ENCODE measurements at regions not wholly inside any gene's neighbourhood (a gene's known extent, or its start where the extent isn't known, plus 50 kb on each side); places are given as distances from the start of the nearest gene placed in this dataset.

DNA sequence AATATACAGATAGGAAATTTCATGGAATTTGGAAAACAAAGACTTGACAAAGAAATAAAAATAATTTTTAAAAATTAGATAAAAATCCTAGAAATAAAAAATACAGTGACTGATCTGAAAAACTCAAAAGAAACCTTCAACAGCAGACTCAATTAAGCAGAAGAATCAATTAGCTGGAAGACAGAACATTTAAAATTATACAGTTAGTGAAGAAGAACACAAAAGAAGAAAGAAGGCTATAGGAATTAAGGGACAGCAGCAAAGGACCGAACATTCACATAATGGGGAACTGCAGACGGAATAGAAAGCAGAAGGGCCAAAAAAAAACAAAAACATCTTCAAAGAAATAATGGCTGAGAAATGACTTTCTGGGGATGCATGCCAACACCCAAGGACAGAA lies 314.5 kb downstream of the CRPPA start:
- Histone ChIP-seq H3K36me3 (ENCODE audit: control insufficient read depth, insufficient read depth, low read length) (no peaks in the 10 kb centered on the region), H3K27ac (ENCODE audit: low read length) (no peak overlapping the region), H3K4me3 (ENCODE audit: low read depth in 2 of 2, low read length in 2 of 2) (no peak overlapping the region), H3K9me3 (ENCODE audit: control insufficient read depth, insufficient read depth, low read depth, low read length) (peaks cover 29% of the 10 kb centered on the region), H3K27me3 (ENCODE audit: control insufficient read depth, insufficient read depth, low read length) (no peaks in the 10 kb centered on the region), H3K4me1 (ENCODE audit: control insufficient read depth, insufficient read depth, low read length) (no peaks in the 10 kb centered on the region)
- DNase-seq (ENCODE audit: low read depth, low spot score) (no peak), ATAC-seq (no peak)
- CTCF ChIA-PET: no interaction called here
- in situ Hi-C loops (cut with HindIII; ENCODE audit: low pct_unique_long_range_greater_than_20kb, low sequenced_read_pairs) (no loop called here), intact Hi-C loops (cut with micrococcal nuclease; ENCODE audit: unreplicated experiment) (no loop called here)
- POLR2A ChIA-PET: no interaction called here
- TF ChIP-seq, protein P1, sequence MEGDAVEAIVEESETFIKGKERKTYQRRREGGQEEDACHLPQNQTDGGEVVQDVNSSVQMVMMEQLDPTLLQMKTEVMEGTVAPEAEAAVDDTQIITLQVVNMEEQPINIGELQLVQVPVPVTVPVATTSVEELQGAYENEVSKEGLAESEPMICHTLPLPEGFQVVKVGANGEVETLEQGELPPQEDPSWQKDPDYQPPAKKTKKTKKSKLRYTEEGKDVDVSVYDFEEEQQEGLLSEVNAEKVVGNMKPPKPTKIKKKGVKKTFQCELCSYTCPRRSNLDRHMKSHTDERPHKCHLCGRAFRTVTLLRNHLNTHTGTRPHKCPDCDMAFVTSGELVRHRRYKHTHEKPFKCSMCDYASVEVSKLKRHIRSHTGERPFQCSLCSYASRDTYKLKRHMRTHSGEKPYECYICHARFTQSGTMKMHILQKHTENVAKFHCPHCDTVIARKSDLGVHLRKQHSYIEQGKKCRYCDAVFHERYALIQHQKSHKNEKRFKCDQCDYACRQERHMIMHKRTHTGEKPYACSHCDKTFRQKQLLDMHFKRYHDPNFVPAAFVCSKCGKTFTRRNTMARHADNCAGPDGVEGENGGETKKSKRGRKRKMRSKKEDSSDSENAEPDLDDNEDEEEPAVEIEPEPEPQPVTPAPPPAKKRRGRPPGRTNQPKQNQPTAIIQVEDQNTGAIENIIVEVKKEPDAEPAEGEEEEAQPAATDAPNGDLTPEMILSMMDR (IDR thresholded peaks at IDR 0.05): no peak
- TF ChIP-seq, protein P2, sequence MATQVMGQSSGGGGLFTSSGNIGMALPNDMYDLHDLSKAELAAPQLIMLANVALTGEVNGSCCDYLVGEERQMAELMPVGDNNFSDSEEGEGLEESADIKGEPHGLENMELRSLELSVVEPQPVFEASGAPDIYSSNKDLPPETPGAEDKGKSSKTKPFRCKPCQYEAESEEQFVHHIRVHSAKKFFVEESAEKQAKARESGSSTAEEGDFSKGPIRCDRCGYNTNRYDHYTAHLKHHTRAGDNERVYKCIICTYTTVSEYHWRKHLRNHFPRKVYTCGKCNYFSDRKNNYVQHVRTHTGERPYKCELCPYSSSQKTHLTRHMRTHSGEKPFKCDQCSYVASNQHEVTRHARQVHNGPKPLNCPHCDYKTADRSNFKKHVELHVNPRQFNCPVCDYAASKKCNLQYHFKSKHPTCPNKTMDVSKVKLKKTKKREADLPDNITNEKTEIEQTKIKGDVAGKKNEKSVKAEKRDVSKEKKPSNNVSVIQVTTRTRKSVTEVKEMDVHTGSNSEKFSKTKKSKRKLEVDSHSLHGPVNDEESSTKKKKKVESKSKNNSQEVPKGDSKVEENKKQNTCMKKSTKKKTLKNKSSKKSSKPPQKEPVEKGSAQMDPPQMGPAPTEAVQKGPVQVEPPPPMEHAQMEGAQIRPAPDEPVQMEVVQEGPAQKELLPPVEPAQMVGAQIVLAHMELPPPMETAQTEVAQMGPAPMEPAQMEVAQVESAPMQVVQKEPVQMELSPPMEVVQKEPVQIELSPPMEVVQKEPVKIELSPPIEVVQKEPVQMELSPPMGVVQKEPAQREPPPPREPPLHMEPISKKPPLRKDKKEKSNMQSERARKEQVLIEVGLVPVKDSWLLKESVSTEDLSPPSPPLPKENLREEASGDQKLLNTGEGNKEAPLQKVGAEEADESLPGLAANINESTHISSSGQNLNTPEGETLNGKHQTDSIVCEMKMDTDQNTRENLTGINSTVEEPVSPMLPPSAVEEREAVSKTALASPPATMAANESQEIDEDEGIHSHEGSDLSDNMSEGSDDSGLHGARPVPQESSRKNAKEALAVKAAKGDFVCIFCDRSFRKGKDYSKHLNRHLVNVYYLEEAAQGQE (IDR thresholded peaks at IDR 0.05; ENCODE audit: insufficient read depth in 1 of 2, low read depth in 2 of 2, low read length in 1 of 2): no peak
- TF ChIP-seq POLR2AphosphoS5 (IDR thresholded peaks at IDR 0.05; ENCODE audit: low read depth, low read length): no peak
- no peak for TF ChIP-seq SIN3A (IDR thresholded peaks at IDR 0.05; ENCODE audit: borderline replicate concordance, insufficient read depth, low read depth, low read length)
- TF ChIP-seq TCF7L2 (IDR thresholded peaks at IDR 0.05; ENCODE audit: low read depth, low read length): no peak
- no TSS peak for BruUV-seq (replicated peaks)

DNA sequence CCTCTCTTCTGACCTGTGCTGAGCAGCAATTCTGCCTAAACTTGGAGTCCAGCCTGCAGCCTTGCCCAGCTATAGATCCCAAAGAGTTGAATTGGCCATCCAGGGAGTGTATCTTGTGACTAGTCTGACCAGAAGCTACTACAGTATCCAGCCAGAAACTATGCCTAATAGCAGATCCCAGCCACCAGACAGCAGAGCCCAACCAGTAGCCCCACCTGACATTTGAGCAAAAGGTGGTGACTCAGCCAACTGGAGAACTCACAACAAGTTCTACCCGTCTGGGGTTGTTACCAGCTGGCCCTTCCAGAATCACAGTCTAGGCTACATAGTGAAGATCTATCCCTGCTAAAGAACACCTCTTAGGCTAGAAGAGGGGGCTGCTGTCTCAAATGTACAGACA lies 315.0 kb downstream of the CRPPA start:
- no peak overlapping the region for H3K27ac ChIP-seq (ENCODE audit: low read length)
- no peak for DNase-seq (ENCODE audit: low read depth, low spot score)
- ChIA-PET CTCF (no interaction called here), POLR2A (no interaction called here)
- no TSS peak for BruUV-seq (replicated peaks)
- intact Hi-C loops (cut with micrococcal nuclease; ENCODE audit: unreplicated experiment) (no loop called here), in situ Hi-C loops (cut with HindIII; ENCODE audit: low pct_unique_long_range_greater_than_20kb, low sequenced_read_pairs) (no loop called here)
- H3K27me3 ChIP-seq (ENCODE audit: control insufficient read depth, insufficient read depth, low read length): no peaks in the 10 kb centered on the region
- H3K9me3 ChIP-seq (ENCODE audit: control insufficient read depth, insufficient read depth, low read depth, low read length): peaks cover 29% of the 10 kb centered on the region
- no peak for ATAC-seq
- TF ChIP-seq TCF7L2 (IDR thresholded peaks at IDR 0.05; ENCODE audit: low read depth, low read length): no peak
- no peak for TF ChIP-seq POLR2AphosphoS5 (IDR thresholded peaks at IDR 0.05; ENCODE audit: low read depth, low read length)
- TF ChIP-seq, protein P2 (IDR thresholded peaks at IDR 0.05; ENCODE audit: insufficient read depth in 1 of 2, low read depth in 2 of 2, low read length in 1 of 2): no peak
- TF ChIP-seq SIN3A (IDR thresholded peaks at IDR 0.05; ENCODE audit: borderline replicate concordance, insufficient read depth, low read depth, low read length): no peak
- TF ChIP-seq, protein P1 (IDR thresholded peaks at IDR 0.05): no peak
- no peaks in the 10 kb centered on the region for H3K36me3 ChIP-seq (ENCODE audit: control insufficient read depth, insufficient read depth, low read length)
- no peaks in the 10 kb centered on the region for H3K4me1 ChIP-seq (ENCODE audit: control insufficient read depth, insufficient read depth, low read length)
- no peak overlapping the region for H3K4me3 ChIP-seq (ENCODE audit: low read depth in 2 of 2, low read length in 2 of 2)

Measured in Panc1 (cell line).